Tibial artery (tissue), 4 donors: ENCODE measurements at regions not wholly inside any gene's neighbourhood (a gene's known extent, or its start where the extent isn't known, plus 50 kb on each side); places are given as distances from the start of the nearest gene placed in this dataset.

ENCODE experiments used
- DNase-seq, 2 donors: peaks; one replicate each; pipeline ENCODE4 v3.0.0-alpha.2; 2019
- H3K27ac ChIP-seq, 2 donors: fragments of 200-600 bp; sonication (generic) in 1 of 2; 1 replicate in 1 of 2; 2 replicates in 1 of 2; pipeline ENCODE4 v1.5.1; 2018 to 2019; ENCODE audit warnings: mild to moderate bottlenecking in 1 of 2
- H3K27me3 ChIP-seq, 2 donors: fragments of 200-600 bp; sonication (generic) in 1 of 2; one replicate each; pipeline versions ENCODE4 v1.5.1 to v1.6.0; 2016 to 2019
- H3K36me3 ChIP-seq, 3 donors: fragments of 200-600 bp; sonication (generic) in 2 of 3; one replicate each; pipeline ENCODE4 v1.5.1; 2016 to 2019; ENCODE audit warnings: mild to moderate bottlenecking in 2 of 3
- H3K4me1 ChIP-seq, 4 donors: fragments of 200-600 bp; sonication (generic) in 2 of 4; 1 replicate in 3 of 4; 2 replicates in 1 of 4; pipeline ENCODE4 v1.5.1; 2016 to 2019
- H3K4me3 ChIP-seq, 2 donors: fragments of 200-600 bp; sonication (generic) in 1 of 2; 1 replicate in 1 of 2; 2 replicates in 1 of 2; pipeline ENCODE4 v1.5.1; 2018 to 2019; ENCODE audit warnings: mild to moderate bottlenecking in 2 of 2
- H3K9me3 ChIP-seq, 3 donors: fragments of 200-600 bp; sonication (generic) in 1 of 3; one replicate each; pipeline ENCODE4 v1.5.1; 2016 to 2019
- CTCF ChIP-seq, 2 experiments: fragments of 200-600 bp in 1 of 2; fragments of 450-650 bp in 1 of 2; IDR thresholded peaks; one replicate each; pipeline ENCODE4 v1.5.1; 2017 to 2019; ENCODE audit warnings: antibody characterized with exemption in 2 of 2, mild to moderate bottlenecking in 1 of 2, moderate library complexity in 1 of 2
- intact Hi-C: fragments of 100-400 bp; cut with DNase I; formaldehyde crosslinking; loops from one replicate; pipeline ENCODE4 v1.15.0; 2023; ENCODE audit warnings: low total_unique reads

GRCh38 chr2:217661378-217661777 lies 341.4 kb downstream of the TNS1 start:
- Histone ChIP-seq H3K36me3 (no peaks in the 10 kb centered on the region), H3K27ac (peak overlapping the region; percentile 50 to 81), H3K27me3 (no peaks in the 10 kb centered on the region), H3K4me3 (no peak overlapping the region), H3K9me3 (no peaks in the 10 kb centered on the region), H3K4me1 (peaks cover 0 to 71% (median 31%) of the 10 kb centered on the region in 4 donors)
- DNase-seq: no peak
- intact Hi-C loops: no loop called here
- TF ChIP-seq CTCF (IDR thresholded peaks at IDR 0.05): no peak

- Histone ChIP-seq H3K36me3 (no peaks in the 10 kb centered on the region), H3K4me3 (no peak overlapping the region), H3K27me3 (no peaks in the 10 kb centered on the region), H3K4me1 (peaks cover 0 to 70% (median 26%) of the 10 kb centered on the region in 4 donors), H3K27ac (peak overlapping the region; percentile 12 to 81), H3K9me3 (no peaks in the 10 kb centered on the region)
- intact Hi-C loops: no loop called here
- no peak for DNase-seq
- TF ChIP-seq CTCF (IDR thresholded peaks at IDR 0.05): no peak
These were observed 342.4 kb downstream of the TNS1 start for GRCh38 chr2:217660423-217660822.

GRCh38 chr2:217658806-217659205 lies 344.0 kb downstream of the TNS1 start:
- TF ChIP-seq CTCF (IDR thresholded peaks at IDR 0.05): no peak
- H3K9me3 ChIP-seq: no peaks in the 10 kb centered on the region
- no peaks in the 10 kb centered on the region for H3K27me3 ChIP-seq
- no peaks in the 10 kb centered on the region for H3K36me3 ChIP-seq
- H3K4me3 ChIP-seq: no peak overlapping the region
- peaks cover 0 to 68% (median 17%) of the 10 kb centered on the region in 4 donors for H3K4me1 ChIP-seq
- intact Hi-C loops: no loop called here
- DNase-seq: no peak
- no peak overlapping the region for H3K27ac ChIP-seq

GRCh38 chr2:217657252-217657651 lies 345.5 kb downstream of the TNS1 start:
- Histone ChIP-seq H3K27me3 (no peaks in the 10 kb centered on the region), H3K36me3 (no peaks in the 10 kb centered on the region), H3K27ac (peak overlapping the region in 1 of 2 donors; percentile 82), H3K9me3 (no peaks in the 10 kb centered on the region), H3K4me3 (no peak overlapping the region), H3K4me1 (peaks cover 0 to 66% (median 20%) of the 10 kb centered on the region in 4 donors)
- no peak for TF ChIP-seq CTCF (IDR thresholded peaks at IDR 0.05)
- DNase-seq: no peak
- intact Hi-C loops: no loop called here

GRCh38 chr2:217656316-217656715 lies 346.5 kb downstream of the TNS1 start:
- H3K27ac ChIP-seq: peak overlapping the region; percentile 4 to 82
- no peak overlapping the region for H3K4me3 ChIP-seq
- no peak for TF ChIP-seq CTCF (IDR thresholded peaks at IDR 0.05)
- H3K36me3 ChIP-seq: no peaks in the 10 kb centered on the region
- intact Hi-C loops: no loop called here
- H3K4me1 ChIP-seq: peaks cover 0 to 58% (median 13%) of the 10 kb centered on the region in 4 donors
- DNase-seq: no peak
- no peaks in the 10 kb centered on the region for H3K27me3 ChIP-seq
- H3K9me3 ChIP-seq: no peaks in the 10 kb centered on the region

- intact Hi-C loops: no loop called here
- no peak overlapping the region for H3K4me3 ChIP-seq
- no peaks in the 10 kb centered on the region for H3K36me3 ChIP-seq
- DNase-seq: no peak
- H3K27me3 ChIP-seq: no peaks in the 10 kb centered on the region
- H3K4me1 ChIP-seq: peaks cover 0 to 56% (median 13%) of the 10 kb centered on the region in 4 donors
- H3K27ac ChIP-seq: peak overlapping the region; percentile 79 to 82
- H3K9me3 ChIP-seq: no peaks in the 10 kb centered on the region
- TF ChIP-seq CTCF (IDR thresholded peaks at IDR 0.05): no peak
These were observed 347.1 kb downstream of the TNS1 start for GRCh38 chr2:217655651-217656050.
